AG09309 (cell line): ENCODE measurements at regions not wholly inside any gene's neighbourhood (a gene's known extent, or its start where the extent isn't known, plus 50 kb on each side); places are given as distances from the start of the nearest gene placed in this dataset.

ENCODE experiments used
- DNase-seq: peaks from one replicate; pipeline ENCODE4 v3.0.0-alpha.2; 2010; ENCODE audit warnings: low read depth
- H3K4me3 ChIP-seq: 2 replicates; pipeline ENCODE4 v1.5.1; 2011; ENCODE audit warnings: mild to moderate bottlenecking, low read depth, low read length, moderate library complexity; ENCODE audit not compliant: control insufficient read depth
- CTCF ChIP-seq: IDR thresholded peaks from 2 replicates; pipeline ENCODE4 v1.5.1; 2011; ENCODE audit warnings: mild to moderate bottlenecking, low read depth, low read length, inconsistent platforms; ENCODE audit not compliant: insufficient read depth, control insufficient read depth; ENCODE audit errors: missing control alignments

- no peak for TF ChIP-seq CTCF
- no peak for DNase-seq
- H3K4me3 ChIP-seq = no peak overlapping the region
These were observed 621.1 kb upstream of the CELF2 start for GRCh38 chr10:10396601-10397000.

- no peak overlapping the region for H3K4me3 ChIP-seq
- no peak for TF ChIP-seq CTCF
- DNase-seq = no peak
These were observed 619.8 kb upstream of the CELF2 start for GRCh38 chr10:10397906-10398305.

- no peak overlapping the region for H3K4me3 ChIP-seq
- TF ChIP-seq CTCF = no peak
- no peak for DNase-seq
These were observed 613.9 kb upstream of the CELF2 start for GRCh38 chr10:10403762-10404161.

GRCh38 chr10:10417671-10418070, 600.0 kb upstream of the CELF2 start:
- no peak for TF ChIP-seq CTCF
- DNase-seq = no peak
- no peak overlapping the region for H3K4me3 ChIP-seq

- DNase-seq = no peak
- H3K4me3 ChIP-seq = no peak overlapping the region
- no peak for TF ChIP-seq CTCF
These were observed 599.3 kb upstream of the CELF2 start for GRCh38 chr10:10418387-10418786.

- no peak for DNase-seq
- no peak for TF ChIP-seq CTCF
- no peak overlapping the region for H3K4me3 ChIP-seq
These were observed 596.6 kb upstream of the CELF2 start for GRCh38 chr10:10421071-10421470.
